ENCODE measurements at regions not wholly inside any gene's neighbourhood (a gene's known extent, or its start where the extent isn't known, plus 50 kb on each side); places are given as distances from the start of the nearest gene placed in this dataset.

- no peak for DNase-seq (ENCODE audit: low spot score)
- Mint-ChIP-seq H3K36me3 (peaks cover 14% of the 10 kb centered on the region), H3K27me3 (ENCODE audit: low read depth) (peaks cover 13% of the 10 kb centered on the region), H3K27ac (no peak overlapping the region), H3K4me3 (no peak overlapping the region), H3K4me1 (peaks cover 9% of the 10 kb centered on the region), H3K9me3 (peaks cover 27% of the 10 kb centered on the region)
- POLR2A ChIA-PET: no interaction called here
- TF ChIP-seq ZNF416 (CRISPR knock-in tag; IDR thresholded peaks at IDR 0.05): no peak
- TF ChIP-seq FOXP1 (CRISPR knock-in tag; IDR thresholded peaks at IDR 0.05; ENCODE audit: borderline replicate concordance): no peak
- TF ChIP-seq USF2 (CRISPR knock-in tag; IDR thresholded peaks at IDR 0.05): no peak
- TF ChIP-seq ZNF532 (CRISPR knock-in tag; IDR thresholded peaks at IDR 0.05; ENCODE audit: borderline replicate concordance): no peak
- no peak for TF ChIP-seq ESRRA (CRISPR knock-in tag; IDR thresholded peaks at IDR 0.05; ENCODE audit: borderline replicate concordance)
- TF ChIP-seq CDX4 (CRISPR knock-in tag; IDR thresholded peaks at IDR 0.05; ENCODE audit: borderline replicate concordance): no peak
- no peak for TF ChIP-seq ATF2 (CRISPR knock-in tag; IDR thresholded peaks at IDR 0.05; ENCODE audit: borderline replicate concordance, low read depth)
- TF ChIP-seq ERG (CRISPR knock-in tag; IDR thresholded peaks at IDR 0.05): no peak
- TF ChIP-seq USF1 (CRISPR knock-in tag; IDR thresholded peaks at IDR 0.05): no peak
- TF ChIP-seq GRHL2 (CRISPR knock-in tag; IDR thresholded peaks at IDR 0.05; ENCODE audit: insufficient replicate concordance, severe bottlenecking): no peak
- no peak for TF ChIP-seq GTF2I (CRISPR knock-in tag; conservative IDR thresholded peaks at IDR 0.05)
- no peak for TF ChIP-seq ZBTB43 (CRISPR knock-in tag; IDR thresholded peaks at IDR 0.05)
- TF ChIP-seq ZNF281 (CRISPR knock-in tag; IDR thresholded peaks at IDR 0.05): no peak
- TF ChIP-seq NFE2L1 (CRISPR knock-in tag; IDR thresholded peaks at IDR 0.05): no peak
- ATAC-seq: no peak
- CTCF ChIA-PET: interaction anchor here (2.0 to 3.6 kb wide), 4 partner anchors 13 to 111 kb away, joined by 11 to 25 read pairs (median 18); partner anchors contain the start of gene RAMP3
Measured at GRCh38 chr7:45259227-45259596, 101.6 kb downstream of the RAMP3 start.

All from WTC11 (cell line).